ENCODE measurements at regions not wholly inside any gene's neighbourhood (a gene's known extent, or its start where the extent isn't known, plus 50 kb on each side); places are given as distances from the start of the nearest gene placed in this dataset.

DNA sequence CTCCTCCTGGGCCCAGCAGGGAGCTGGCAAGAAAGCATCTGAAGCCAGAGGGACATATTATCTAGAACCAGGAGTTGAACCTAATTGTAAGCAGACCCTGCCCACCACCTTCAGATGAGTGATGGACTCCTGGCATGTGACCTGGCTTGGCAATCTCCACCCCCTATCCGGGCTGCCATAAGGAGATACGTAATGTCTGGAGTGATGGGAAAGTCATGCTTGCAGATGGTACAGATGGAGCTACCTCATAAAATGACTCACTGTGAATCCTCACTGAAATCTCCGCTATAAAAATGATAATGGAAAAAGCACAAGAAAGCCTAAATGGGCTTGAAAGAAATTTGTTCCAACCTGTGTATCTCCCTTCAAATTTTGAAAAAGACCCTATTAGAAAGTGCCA is 157.5 kb downstream of the DMRT2 start:
- H3K36me3 Mint-ChIP-seq (ENCODE audit: low read depth), result no peaks in the 10 kb centered on the region
- no peak overlapping the region for H3K27ac Mint-ChIP-seq (ENCODE audit: unreplicated experiment)
- peaks cover 6% of the 10 kb centered on the region for H3K9me3 Mint-ChIP-seq (ENCODE audit: low read depth)
- no peaks in the 10 kb centered on the region for H3K4me1 Mint-ChIP-seq (ENCODE audit: low read depth)
- TF ChIP-seq, protein P1, sequence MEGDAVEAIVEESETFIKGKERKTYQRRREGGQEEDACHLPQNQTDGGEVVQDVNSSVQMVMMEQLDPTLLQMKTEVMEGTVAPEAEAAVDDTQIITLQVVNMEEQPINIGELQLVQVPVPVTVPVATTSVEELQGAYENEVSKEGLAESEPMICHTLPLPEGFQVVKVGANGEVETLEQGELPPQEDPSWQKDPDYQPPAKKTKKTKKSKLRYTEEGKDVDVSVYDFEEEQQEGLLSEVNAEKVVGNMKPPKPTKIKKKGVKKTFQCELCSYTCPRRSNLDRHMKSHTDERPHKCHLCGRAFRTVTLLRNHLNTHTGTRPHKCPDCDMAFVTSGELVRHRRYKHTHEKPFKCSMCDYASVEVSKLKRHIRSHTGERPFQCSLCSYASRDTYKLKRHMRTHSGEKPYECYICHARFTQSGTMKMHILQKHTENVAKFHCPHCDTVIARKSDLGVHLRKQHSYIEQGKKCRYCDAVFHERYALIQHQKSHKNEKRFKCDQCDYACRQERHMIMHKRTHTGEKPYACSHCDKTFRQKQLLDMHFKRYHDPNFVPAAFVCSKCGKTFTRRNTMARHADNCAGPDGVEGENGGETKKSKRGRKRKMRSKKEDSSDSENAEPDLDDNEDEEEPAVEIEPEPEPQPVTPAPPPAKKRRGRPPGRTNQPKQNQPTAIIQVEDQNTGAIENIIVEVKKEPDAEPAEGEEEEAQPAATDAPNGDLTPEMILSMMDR (IDR thresholded peaks at IDR 0.05), result no peak
- no peak for DNase-seq (ENCODE audit: low spot score)
- no peak overlapping the region for H3K4me3 Mint-ChIP-seq (ENCODE audit: unreplicated experiment)
- H3K27me3 Mint-ChIP-seq (ENCODE audit: low read depth), result no peaks in the 10 kb centered on the region

DNA sequence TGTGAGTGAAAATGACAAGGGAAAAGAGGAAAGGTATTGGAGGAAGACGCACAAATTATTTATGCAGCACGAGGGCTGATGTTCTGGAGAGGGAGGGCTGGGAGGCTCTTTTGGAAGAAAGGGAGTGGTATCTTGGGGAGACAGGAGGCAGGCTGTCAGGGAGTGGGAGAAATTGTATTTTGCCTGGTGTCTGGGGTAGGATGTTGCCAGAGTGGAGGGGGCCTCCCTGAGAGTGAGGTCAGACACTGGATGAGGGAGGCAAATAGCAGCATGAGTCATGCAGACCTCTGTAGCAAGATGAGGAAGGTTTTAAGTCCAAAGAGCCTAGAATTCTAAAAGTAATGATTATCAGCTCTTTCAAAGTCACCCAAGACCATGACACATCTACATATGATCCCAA is 158.0 kb downstream of the DMRT2 start:
- H3K9me3 Mint-ChIP-seq (ENCODE audit: low read depth), result peaks cover 6% of the 10 kb centered on the region
- no peaks in the 10 kb centered on the region for H3K27me3 Mint-ChIP-seq (ENCODE audit: low read depth)
- no peak for DNase-seq (ENCODE audit: low spot score)
- TF ChIP-seq, protein P1 (IDR thresholded peaks at IDR 0.05), result no peak
- no peaks in the 10 kb centered on the region for H3K4me1 Mint-ChIP-seq (ENCODE audit: low read depth)
- no peaks in the 10 kb centered on the region for H3K36me3 Mint-ChIP-seq (ENCODE audit: low read depth)
- no peak overlapping the region for H3K27ac Mint-ChIP-seq (ENCODE audit: unreplicated experiment)
- H3K4me3 Mint-ChIP-seq (ENCODE audit: unreplicated experiment), result no peak overlapping the region

DNA sequence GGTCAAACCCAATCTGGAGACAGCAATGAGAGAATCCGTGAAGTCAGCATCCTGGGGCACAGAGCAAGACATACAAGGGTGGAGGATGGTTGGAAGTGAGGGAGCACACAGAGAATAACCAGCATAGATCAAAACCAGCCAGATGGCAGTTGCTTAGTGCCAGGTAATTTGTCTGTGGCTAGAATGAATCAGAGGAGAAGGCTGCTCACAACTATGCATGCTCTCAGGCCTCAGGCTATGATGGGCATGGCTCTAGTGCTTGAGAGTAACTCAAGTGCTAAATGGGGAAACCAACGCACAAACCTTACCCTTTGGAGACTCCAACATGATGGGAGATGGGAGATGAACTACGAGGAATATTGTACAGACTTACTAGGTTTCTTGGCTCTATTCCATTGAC is 160.8 kb downstream of the DMRT2 start:
- H3K4me3 Mint-ChIP-seq (ENCODE audit: unreplicated experiment), result no peak overlapping the region
- no peaks in the 10 kb centered on the region for H3K36me3 Mint-ChIP-seq (ENCODE audit: low read depth)
- no peaks in the 10 kb centered on the region for H3K27me3 Mint-ChIP-seq (ENCODE audit: low read depth)
- TF ChIP-seq, protein P1 (IDR thresholded peaks at IDR 0.05), result no peak
- DNase-seq (ENCODE audit: low spot score), result no peak
- H3K27ac Mint-ChIP-seq (ENCODE audit: unreplicated experiment), result no peak overlapping the region
- H3K4me1 Mint-ChIP-seq (ENCODE audit: low read depth), result no peaks in the 10 kb centered on the region
- H3K9me3 Mint-ChIP-seq (ENCODE audit: low read depth), result peaks cover 6% of the 10 kb centered on the region

DNA sequence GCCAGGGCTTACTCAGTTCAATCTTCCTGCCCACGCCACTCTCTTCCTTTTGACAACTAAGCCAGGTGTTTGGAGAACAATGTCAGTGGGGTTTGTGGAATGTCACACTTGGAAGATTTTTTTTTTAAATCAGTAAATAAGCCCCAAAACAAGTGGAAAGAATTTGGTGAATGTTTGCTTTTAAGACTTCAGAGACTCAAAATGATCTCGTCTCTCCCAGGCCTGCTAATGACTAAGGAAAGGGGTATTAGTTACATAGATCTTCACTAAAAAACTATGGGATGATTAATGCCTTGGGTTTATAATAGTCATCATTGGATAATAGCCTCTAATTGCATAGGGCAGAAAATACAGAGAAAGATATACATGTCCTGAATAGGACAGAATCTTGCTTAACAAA is 166.4 kb downstream of the DMRT2 start:
- Mint-ChIP-seq H3K9me3 (ENCODE audit: low read depth) (peaks cover 6% of the 10 kb centered on the region), H3K27ac (ENCODE audit: unreplicated experiment) (no peak overlapping the region), H3K27me3 (ENCODE audit: low read depth) (no peaks in the 10 kb centered on the region), H3K4me1 (ENCODE audit: low read depth) (no peaks in the 10 kb centered on the region), H3K36me3 (ENCODE audit: low read depth) (no peaks in the 10 kb centered on the region), H3K4me3 (ENCODE audit: unreplicated experiment) (no peak overlapping the region)
- DNase-seq (ENCODE audit: low spot score), result no peak
- TF ChIP-seq, protein P1 (IDR thresholded peaks at IDR 0.05), result no peak

DNA sequence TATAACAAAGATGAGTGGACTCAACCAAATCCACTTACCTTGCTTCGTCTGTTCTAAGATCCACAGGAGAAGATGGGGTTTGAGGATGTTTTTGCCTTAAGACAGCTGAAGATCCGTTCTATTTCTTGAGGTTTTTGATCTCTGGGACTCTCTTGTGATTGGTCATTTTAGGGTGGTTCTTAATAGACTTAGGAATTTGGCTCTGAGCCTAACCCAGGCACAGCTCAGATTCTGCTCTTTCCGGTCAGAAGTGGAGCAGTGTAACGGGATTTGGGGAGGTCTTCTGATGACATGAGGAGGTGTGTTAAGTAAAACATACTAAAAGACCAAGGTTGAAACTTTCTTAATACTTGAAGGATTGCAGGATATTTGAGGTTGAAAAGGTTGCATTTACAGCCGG is 166.9 kb downstream of the DMRT2 start:
- Mint-ChIP-seq H3K4me1 (ENCODE audit: low read depth) (no peaks in the 10 kb centered on the region), H3K27me3 (ENCODE audit: low read depth) (no peaks in the 10 kb centered on the region), H3K36me3 (ENCODE audit: low read depth) (no peaks in the 10 kb centered on the region), H3K27ac (ENCODE audit: unreplicated experiment) (no peak overlapping the region), H3K9me3 (ENCODE audit: low read depth) (peaks cover 6% of the 10 kb centered on the region), H3K4me3 (ENCODE audit: unreplicated experiment) (no peak overlapping the region)
- DNase-seq (ENCODE audit: low spot score), result no peak
- TF ChIP-seq, protein P1 (IDR thresholded peaks at IDR 0.05), result no peak
